ENCODE measurements at regions not wholly inside any gene's neighbourhood (a gene's known extent, or its start where the extent isn't known, plus 50 kb on each side); places are given as distances from the start of the nearest gene placed in this dataset.

DNA sequence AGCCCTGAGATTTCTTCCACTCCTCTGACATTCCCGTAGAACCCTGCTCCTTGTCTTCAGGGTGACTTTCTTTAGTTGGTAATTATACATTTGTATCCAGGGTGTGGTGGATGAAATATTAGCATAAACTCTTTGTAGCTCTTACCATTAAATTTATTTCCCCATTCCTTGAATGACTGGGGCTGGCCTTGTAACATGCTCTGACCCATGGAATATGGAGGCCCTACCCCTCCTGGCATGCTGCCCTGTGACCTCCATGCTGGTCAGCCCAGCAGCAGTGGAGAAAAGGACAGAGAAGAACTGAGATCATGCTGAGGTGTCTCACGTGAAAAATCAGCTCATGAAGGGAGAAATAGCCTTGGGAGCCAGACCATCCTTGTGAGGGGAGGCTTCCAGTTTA lies 96.1 kb upstream of the PROK2 start:
- intact Hi-C loops (cut with micrococcal nuclease) = no loop called here
- TF ChIP-seq, protein P1, sequence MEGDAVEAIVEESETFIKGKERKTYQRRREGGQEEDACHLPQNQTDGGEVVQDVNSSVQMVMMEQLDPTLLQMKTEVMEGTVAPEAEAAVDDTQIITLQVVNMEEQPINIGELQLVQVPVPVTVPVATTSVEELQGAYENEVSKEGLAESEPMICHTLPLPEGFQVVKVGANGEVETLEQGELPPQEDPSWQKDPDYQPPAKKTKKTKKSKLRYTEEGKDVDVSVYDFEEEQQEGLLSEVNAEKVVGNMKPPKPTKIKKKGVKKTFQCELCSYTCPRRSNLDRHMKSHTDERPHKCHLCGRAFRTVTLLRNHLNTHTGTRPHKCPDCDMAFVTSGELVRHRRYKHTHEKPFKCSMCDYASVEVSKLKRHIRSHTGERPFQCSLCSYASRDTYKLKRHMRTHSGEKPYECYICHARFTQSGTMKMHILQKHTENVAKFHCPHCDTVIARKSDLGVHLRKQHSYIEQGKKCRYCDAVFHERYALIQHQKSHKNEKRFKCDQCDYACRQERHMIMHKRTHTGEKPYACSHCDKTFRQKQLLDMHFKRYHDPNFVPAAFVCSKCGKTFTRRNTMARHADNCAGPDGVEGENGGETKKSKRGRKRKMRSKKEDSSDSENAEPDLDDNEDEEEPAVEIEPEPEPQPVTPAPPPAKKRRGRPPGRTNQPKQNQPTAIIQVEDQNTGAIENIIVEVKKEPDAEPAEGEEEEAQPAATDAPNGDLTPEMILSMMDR (IDR thresholded peaks at IDR 0.05; ENCODE audit: borderline replicate concordance) = no peak
- Histone ChIP-seq H3K36me3 (no peaks in the 10 kb centered on the region), H3K4me1 (no peaks in the 10 kb centered on the region), H3K4me3 (no peak overlapping the region), H3K27me3 (ENCODE audit: low read depth) (peaks cover 53% of the 10 kb centered on the region), H3K9me3 (replicated peaks) (no peaks in the 10 kb centered on the region), H3K27ac (replicated peaks) (no peak overlapping the region)
- no peak for DNase-seq

DNA sequence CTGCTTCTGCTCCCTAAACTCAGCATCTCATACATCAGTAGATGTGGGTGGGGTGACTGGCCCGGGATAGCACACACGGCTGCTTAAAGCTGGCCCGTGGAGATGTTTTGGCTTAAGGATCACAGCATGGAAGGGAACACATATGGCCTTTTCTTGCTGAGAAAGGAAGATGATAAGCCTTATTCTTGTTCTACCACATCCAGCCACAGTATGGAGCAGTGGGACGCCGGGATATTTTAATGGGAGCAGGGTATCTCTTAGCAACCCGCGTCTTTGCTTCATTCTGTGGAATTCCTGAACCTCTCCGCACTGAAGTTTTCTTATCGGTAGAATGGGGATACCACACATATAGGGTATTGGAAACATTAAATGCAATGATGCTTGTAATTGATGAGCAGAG lies 94.1 kb upstream of the PROK2 start:
- H3K4me3 ChIP-seq = no peak overlapping the region
- TF ChIP-seq, protein P1 (IDR thresholded peaks at IDR 0.05; ENCODE audit: borderline replicate concordance) = no peak
- H3K9me3 ChIP-seq (replicated peaks) = no peaks in the 10 kb centered on the region
- H3K27ac ChIP-seq (replicated peaks) = no peak overlapping the region
- H3K4me1 ChIP-seq = peaks cover 4% of the 10 kb centered on the region
- H3K27me3 ChIP-seq (ENCODE audit: low read depth) = peaks cover 59% of the 10 kb centered on the region
- intact Hi-C loops (cut with micrococcal nuclease) = loop anchor here (10.0 kb wide), 1 partner anchor 936 kb away; no protein-coding TSS in a partner anchor
- H3K36me3 ChIP-seq = no peaks in the 10 kb centered on the region
- DNase-seq = no peak

DNA sequence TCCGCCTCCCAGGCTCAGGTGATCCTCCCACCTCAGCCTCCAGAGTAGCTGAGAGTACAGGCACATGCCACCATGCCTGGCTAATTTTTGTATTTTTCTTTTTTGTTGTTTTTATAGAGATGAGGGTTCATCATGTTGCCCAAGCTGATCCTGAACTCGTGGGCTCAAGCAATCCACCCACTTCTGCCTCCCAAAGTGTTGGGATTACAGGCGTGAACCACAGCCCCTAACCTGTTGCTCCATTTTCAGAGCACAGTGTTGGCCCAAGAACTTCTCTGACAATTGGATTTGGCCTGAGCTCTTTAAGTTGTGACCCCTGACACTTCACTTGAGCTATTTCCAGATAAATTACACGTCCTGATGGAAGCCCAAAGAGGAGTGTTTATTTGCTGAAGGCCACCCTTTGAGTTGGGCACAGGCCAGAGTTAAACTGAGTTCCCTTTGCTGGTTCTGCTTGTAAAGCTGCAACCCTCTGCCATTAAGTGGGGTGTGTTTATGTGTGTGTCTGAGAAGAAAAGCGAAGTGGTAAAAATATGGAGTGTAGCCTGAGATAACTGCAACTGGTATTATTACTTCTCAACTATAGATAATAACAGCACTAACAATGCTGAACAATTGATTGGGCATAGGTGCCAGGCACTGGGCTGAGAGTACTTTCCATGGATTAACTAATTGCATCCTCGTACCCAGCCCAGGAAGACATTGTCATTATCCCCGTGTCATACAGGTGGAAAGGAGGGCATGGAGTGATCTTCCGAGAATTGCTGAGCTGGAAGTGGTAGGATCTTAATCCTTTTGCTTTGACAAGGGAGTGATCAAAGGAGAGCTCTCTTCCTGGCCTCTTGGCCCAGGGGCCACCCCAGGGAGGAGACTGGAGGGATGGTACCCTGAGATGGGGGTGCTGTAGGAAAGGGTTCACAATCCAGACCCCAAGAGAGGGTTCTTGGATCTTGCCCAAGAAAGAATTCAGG lies 91.5 kb upstream of the PROK2 start:
- TF ChIP-seq, protein P1 (IDR thresholded peaks at IDR 0.05; ENCODE audit: borderline replicate concordance) = no peak
- H3K27me3 ChIP-seq (ENCODE audit: low read depth) = peaks cover 46% of the 10 kb centered on the region
- intact Hi-C loops (cut with micrococcal nuclease) = loop anchor here (10.0 kb wide), 1 partner anchor 938 kb away; no protein-coding TSS in a partner anchor

DNA sequence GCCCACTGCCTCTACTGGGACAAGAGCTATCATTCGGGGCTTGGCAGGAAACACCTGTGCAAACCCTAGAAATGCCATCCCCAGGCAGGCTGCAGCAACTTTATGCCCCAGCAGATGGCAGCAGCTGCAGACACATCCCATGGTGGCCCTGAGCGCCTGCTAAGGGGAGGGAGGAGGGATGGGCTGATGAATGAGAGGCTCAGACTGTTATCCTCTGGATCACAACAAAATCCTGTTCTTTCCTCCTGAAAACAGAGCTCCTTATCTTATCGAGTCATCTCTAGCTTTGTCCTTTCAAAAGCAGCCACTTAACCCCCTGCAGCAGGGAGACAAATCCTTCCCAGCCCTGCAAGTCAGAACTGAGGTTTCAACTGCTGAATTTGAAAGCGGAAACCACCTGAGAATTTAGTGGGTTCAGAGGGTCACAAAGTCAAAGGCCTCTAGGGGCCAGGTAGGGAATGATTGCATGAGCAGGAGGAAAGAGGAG lies 90.6 kb upstream of the PROK2 start:
- Histone ChIP-seq H3K4me3 (no peak overlapping the region), H3K4me1 (peaks cover 4% of the 10 kb centered on the region), H3K9me3 (replicated peaks) (no peaks in the 10 kb centered on the region), H3K27me3 (ENCODE audit: low read depth) (peaks cover 37% of the 10 kb centered on the region), H3K36me3 (no peaks in the 10 kb centered on the region), H3K27ac (replicated peaks) (no peak overlapping the region)
- intact Hi-C loops (cut with micrococcal nuclease) = loop anchor here (10.0 kb wide), 1 partner anchor 939 kb away; no protein-coding TSS in a partner anchor
- TF ChIP-seq, protein P1 (IDR thresholded peaks at IDR 0.05; ENCODE audit: borderline replicate concordance) = peak; percentile 91
- DNase-seq = peak; percentile 70

More for the DNA sequence above, 91.5 kb upstream of the PROK2 start:
- Histone ChIP-seq H3K36me3 (no peaks in the 10 kb centered on the region), H3K4me1 (peaks cover 4% of the 10 kb centered on the region), H3K4me3 (no peak overlapping the region), H3K27ac (replicated peaks) (no peak overlapping the region), H3K9me3 (replicated peaks) (no peaks in the 10 kb centered on the region)
- no peak for DNase-seq

DNA sequence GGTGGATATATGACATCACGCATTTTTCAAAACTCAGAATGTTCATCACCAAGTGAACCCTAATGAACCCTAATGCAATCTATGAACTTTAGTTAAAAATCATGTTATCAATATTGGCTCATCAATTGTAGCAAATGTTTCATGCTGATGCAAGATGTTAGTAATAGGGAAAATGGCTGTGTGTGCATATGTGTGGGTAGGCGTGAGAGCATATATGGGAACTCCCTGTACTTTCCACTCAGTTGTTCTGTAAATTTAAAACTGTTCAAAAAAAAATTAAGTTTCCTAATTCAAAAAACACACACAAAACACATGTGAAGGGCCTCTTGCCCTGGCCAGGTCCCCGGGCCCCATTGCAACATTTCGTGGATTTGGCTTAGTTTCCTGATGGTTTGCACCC lies 89.7 kb upstream of the PROK2 start:
- Histone ChIP-seq H3K4me3 (no peak overlapping the region), H3K36me3 (no peaks in the 10 kb centered on the region), H3K27me3 (ENCODE audit: low read depth) (peaks cover 30% of the 10 kb centered on the region), H3K27ac (replicated peaks) (no peak overlapping the region), H3K9me3 (replicated peaks) (no peaks in the 10 kb centered on the region), H3K4me1 (peaks cover 4% of the 10 kb centered on the region)
- TF ChIP-seq, protein P1 (IDR thresholded peaks at IDR 0.05; ENCODE audit: borderline replicate concordance) = no peak
- intact Hi-C loops (cut with micrococcal nuclease) = loop anchor here (10.0 kb wide), 1 partner anchor 940 kb away; no protein-coding TSS in a partner anchor
- DNase-seq = no peak
